ENCODE measurements at regions not wholly inside any gene's neighbourhood (a gene's known extent, or its start where the extent isn't known, plus 50 kb on each side); places are given as distances from the start of the nearest gene placed in this dataset.
"Not testable (repeated sequence)": the region's sequence is repeated elsewhere in the genome, so short reads cannot be mapped to it uniquely, and the experiment has no call there.

GRCh38 chr11:122007601-122008071 lies 108.4 kb downstream of the BLID start:
- H3K27ac ChIP-seq = no peak overlapping the region

GRCh38 chr11:122004446-122004845 lies 111.6 kb downstream of the BLID start:
- Histone ChIP-seq H3K4me1 (replicated peaks in 1 of 2) (peaks cover 0 to 7% of the 10 kb centered on the region in 2 donors), H3K27ac (no peak overlapping the region), H3K4me3 (no peak overlapping the region)
- in situ Hi-C loops (cut with MboI; ENCODE audit: low pct_unique_long_range_greater_than_20kb in 2 of 9, low sequenced_read_pairs in 9 of 9, unreplicated experiment in 9 of 9) = no loop called here
- 50 to 100% (median 100%) methylated on average over 1 of the region's 1 CpG; no CpG with 5 or more reads in 5 of the 10 experiments for WGBS, 10 experiments
- ATAC-seq (replicated peaks in 6 of 8) = no peak

More at GRCh38 chr11:122007601-122008071, 108.4 kb downstream of the BLID start:
- peak in 1 of 8 experiments; percentile 23 for ATAC-seq (replicated peaks in 6 of 8)
- 0 to 94% (median 40%) methylated on average over 2 to 4 of the region's 4 CpGs; no CpG with 5 or more reads in 2 of the 10 experiments for WGBS, 10 experiments
- Histone ChIP-seq H3K4me1 (replicated peaks in 1 of 2) (peaks cover 0 to 7% of the 10 kb centered on the region in 2 donors), H3K4me3 (no peak overlapping the region)
- in situ Hi-C loops (cut with MboI; ENCODE audit: low pct_unique_long_range_greater_than_20kb in 2 of 9, low sequenced_read_pairs in 9 of 9, unreplicated experiment in 9 of 9) = no loop called here

- Histone ChIP-seq H3K27ac (no peak overlapping the region), H3K4me3 (no peak overlapping the region), H3K4me1 (replicated peaks in 1 of 2) (peaks cover 0 to 7% of the 10 kb centered on the region in 2 donors)
- no peak for ATAC-seq (replicated peaks in 6 of 8)
- WGBS, 10 experiments = 40 to 83% (median 59%) methylated on average over 1 of the region's 1 CpG; no CpG with 5 or more reads in 2 of the 10 experiments
- in situ Hi-C loops (cut with MboI; ENCODE audit: low pct_unique_long_range_greater_than_20kb in 2 of 9, low sequenced_read_pairs in 9 of 9, unreplicated experiment in 9 of 9) = no loop called here
Observed at GRCh38 chr11:122002926-122003325, 113.1 kb downstream of the BLID start.

GRCh38 chr11:122002047-122002446 lies 114.0 kb downstream of the BLID start:
- Histone ChIP-seq H3K27ac (no peak overlapping the region), H3K4me1 (replicated peaks in 1 of 2) (no peaks in the 10 kb centered on the region), H3K4me3 (no peak overlapping the region)
- in situ Hi-C loops (cut with MboI; ENCODE audit: low pct_unique_long_range_greater_than_20kb in 2 of 9, low sequenced_read_pairs in 9 of 9, unreplicated experiment in 9 of 9) = no loop called here
- no peak for ATAC-seq (replicated peaks in 6 of 8)
- 56 to 100% (median 96%) methylated on average over 1 of the region's 1 CpG; no CpG with 5 or more reads in 2 of the 10 experiments for WGBS, 10 experiments

GRCh38 chr11:121999651-122000050 lies 116.4 kb downstream of the BLID start:
- ATAC-seq (replicated peaks in 6 of 8) = peak in 1 of 8 experiments; percentile 39
- in situ Hi-C loops (cut with MboI; ENCODE audit: low pct_unique_long_range_greater_than_20kb in 2 of 9, low sequenced_read_pairs in 9 of 9, unreplicated experiment in 9 of 9) = no loop called here
- WGBS, 10 experiments = 8 to 86% (median 71%) methylated on average over 1 to 2 of the region's 2 CpGs; no CpG with 5 or more reads in 3 of the 10 experiments
- Histone ChIP-seq H3K4me3 (no peak overlapping the region), H3K27ac (no peak overlapping the region), H3K4me1 (replicated peaks in 1 of 2) (no peaks in the 10 kb centered on the region)

GRCh38 chr11:121996574-121996973 lies 119.4 kb downstream of the BLID start:
- peak in 1 of 8 experiments; percentile 12 for ATAC-seq (replicated peaks in 6 of 8)
- 0 to 100% (median 83%) methylated on average over 1 of the region's 1 CpG; no CpG with 5 or more reads in 3 of the 10 experiments for WGBS, 10 experiments
- Histone ChIP-seq H3K27ac (no peak overlapping the region), H3K4me3 (no peak overlapping the region), H3K4me1 (replicated peaks in 1 of 2) (no peaks in the 10 kb centered on the region)
- in situ Hi-C loops (cut with MboI; ENCODE audit: low pct_unique_long_range_greater_than_20kb in 2 of 9, low sequenced_read_pairs in 9 of 9, unreplicated experiment in 9 of 9) = no loop called here

GRCh38 chr11:121983901-121984300 lies 132.1 kb downstream of the BLID start:
- no peak overlapping the region for H3K27ac ChIP-seq
- no peak overlapping the region for H3K4me3 ChIP-seq
- in situ Hi-C loops (cut with MboI; ENCODE audit: low pct_unique_long_range_greater_than_20kb in 2 of 9, low sequenced_read_pairs in 9 of 9, unreplicated experiment in 9 of 9) = no loop called here
- no peaks in the 10 kb centered on the region for H3K4me1 ChIP-seq (replicated peaks in 1 of 2)
- no peak for ATAC-seq (replicated peaks in 6 of 8)
- 51 to 100% (median 87%) methylated on average over 1 to 3 of the region's 3 CpGs for WGBS, 10 experiments

- in situ Hi-C loops (cut with MboI; ENCODE audit: low pct_unique_long_range_greater_than_20kb in 2 of 9, low sequenced_read_pairs in 9 of 9, unreplicated experiment in 9 of 9); H3K4me1 ChIP-seq (replicated peaks in 1 of 2); H3K27ac ChIP-seq; H3K4me3 ChIP-seq: not testable (repeated sequence)
- ATAC-seq (replicated peaks in 6 of 8) = peak in 2 of 8 experiments; percentile 40 to 53
Observed at GRCh38 chr11:121977914-121978313, 138.1 kb downstream of the BLID start.

- ATAC-seq (replicated peaks in 6 of 8) = no peak
- in situ Hi-C loops (cut with MboI; ENCODE audit: low pct_unique_long_range_greater_than_20kb in 2 of 9, low sequenced_read_pairs in 9 of 9, unreplicated experiment in 9 of 9) = no loop called here
- 100% methylated on average over 1 to 2 of the region's 2 CpGs; no CpG with 5 or more reads in 3 of the 10 experiments for WGBS, 10 experiments
- H3K4me3 ChIP-seq = no peak overlapping the region
- no peak overlapping the region for H3K27ac ChIP-seq
- H3K4me1 ChIP-seq (replicated peaks in 1 of 2) = peaks cover 36 to 43% of the 10 kb centered on the region in 2 donors
Observed at GRCh38 chr11:121968638-121969037, 147.4 kb downstream of the BLID start.

- WGBS, 10 experiments = 57 to 100% (median 68%) methylated on average over 2 to 10 of the region's 10 CpGs; no CpG with 5 or more reads in 1 of the 10 experiments
- in situ Hi-C loops (cut with MboI; ENCODE audit: low pct_unique_long_range_greater_than_20kb in 2 of 9, low sequenced_read_pairs in 9 of 9, unreplicated experiment in 9 of 9) = no loop called here
- ATAC-seq (replicated peaks in 6 of 8) = peak in 5 of 8 experiments; percentile 44 to 82 (median 56)
- peak overlapping the region; percentile 64 to 75 for H3K27ac ChIP-seq
- H3K4me3 ChIP-seq = no peak overlapping the region
- peaks cover 40 to 45% of the 10 kb centered on the region in 2 donors for H3K4me1 ChIP-seq (replicated peaks in 1 of 2)
Observed at GRCh38 chr11:121967131-121967704, 148.8 kb downstream of the BLID start.

GRCh38 chr11:121965330-121965729 lies 150.7 kb downstream of the BLID start:
- no peak overlapping the region for H3K4me3 ChIP-seq
- H3K4me1 ChIP-seq (replicated peaks in 1 of 2) = peaks cover 43 to 53% of the 10 kb centered on the region in 2 donors
- H3K27ac ChIP-seq = peak overlapping the region in 1 of 2 donors; percentile 8
- ATAC-seq (replicated peaks in 6 of 8) = peak in 2 of 8 experiments; percentile 5 to 7
- WGBS, 10 experiments = 33 to 89% (median 67%) methylated on average over 1 to 4 of the region's 4 CpGs; no CpG with 5 or more reads in 3 of the 10 experiments
- in situ Hi-C loops (cut with MboI; ENCODE audit: low pct_unique_long_range_greater_than_20kb in 2 of 9, low sequenced_read_pairs in 9 of 9, unreplicated experiment in 9 of 9) = no loop called here

GRCh38 chr11:121964591-121964990 lies 151.4 kb downstream of the BLID start:
- H3K4me1 ChIP-seq (replicated peaks in 1 of 2) = peaks cover 43 to 53% of the 10 kb centered on the region in 2 donors
- peak in 7 of 8 experiments; percentile 57 to 93 (median 88) for ATAC-seq (replicated peaks in 6 of 8)
- H3K4me3 ChIP-seq = no peak overlapping the region
- in situ Hi-C loops (cut with MboI; ENCODE audit: low pct_unique_long_range_greater_than_20kb in 2 of 9, low sequenced_read_pairs in 9 of 9, unreplicated experiment in 9 of 9) = no loop called here
- WGBS, 10 experiments = 0 to 62% (median 47%) methylated on average over 1 to 4 of the region's 4 CpGs; no CpG with 5 or more reads in 3 of the 10 experiments
- peak overlapping the region; percentile 15 to 67 for H3K27ac ChIP-seq

- H3K4me3 ChIP-seq; ATAC-seq (replicated peaks in 6 of 8); in situ Hi-C loops (cut with MboI; ENCODE audit: low pct_unique_long_range_greater_than_20kb in 2 of 9, low sequenced_read_pairs in 9 of 9, unreplicated experiment in 9 of 9); H3K27ac ChIP-seq: not testable (repeated sequence)
- 0 to 100% (median 80%) methylated on average over 1 to 3 of the region's 3 CpGs; no CpG with 5 or more reads in 3 of the 10 experiments for WGBS, 10 experiments
- peaks cover 43 to 53% of the 10 kb centered on the region in 2 donors for H3K4me1 ChIP-seq (replicated peaks in 1 of 2)
Observed at GRCh38 chr11:121963846-121964245, 152.2 kb downstream of the BLID start.

Measured in motor neuron (in vitro differentiated cells).